ENCODE measurements at regions not wholly inside any gene's neighbourhood (a gene's known extent, or its start where the extent isn't known, plus 50 kb on each side); places are given as distances from the start of the nearest gene placed in this dataset.

DNA sequence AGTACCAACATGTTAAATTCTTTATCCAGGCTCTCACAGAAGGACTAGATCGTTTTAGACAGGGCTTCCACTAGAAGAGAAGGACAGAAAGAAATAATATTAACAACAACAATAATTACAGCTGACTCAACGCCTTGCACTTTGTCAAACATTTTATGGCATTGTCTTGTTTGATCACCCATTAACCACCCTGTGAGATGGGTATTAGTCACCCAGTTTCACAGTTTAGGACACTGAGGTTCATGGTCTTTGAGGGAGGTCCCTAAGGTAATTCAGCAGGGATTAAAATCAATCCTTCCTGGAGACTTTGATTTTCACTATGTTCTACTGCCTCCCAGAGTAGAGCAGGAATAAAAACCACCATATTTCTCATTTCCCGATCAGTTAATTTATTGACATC lies 51.4 kb upstream of the BNC2 start:
- TF ChIP-seq, protein P1, sequence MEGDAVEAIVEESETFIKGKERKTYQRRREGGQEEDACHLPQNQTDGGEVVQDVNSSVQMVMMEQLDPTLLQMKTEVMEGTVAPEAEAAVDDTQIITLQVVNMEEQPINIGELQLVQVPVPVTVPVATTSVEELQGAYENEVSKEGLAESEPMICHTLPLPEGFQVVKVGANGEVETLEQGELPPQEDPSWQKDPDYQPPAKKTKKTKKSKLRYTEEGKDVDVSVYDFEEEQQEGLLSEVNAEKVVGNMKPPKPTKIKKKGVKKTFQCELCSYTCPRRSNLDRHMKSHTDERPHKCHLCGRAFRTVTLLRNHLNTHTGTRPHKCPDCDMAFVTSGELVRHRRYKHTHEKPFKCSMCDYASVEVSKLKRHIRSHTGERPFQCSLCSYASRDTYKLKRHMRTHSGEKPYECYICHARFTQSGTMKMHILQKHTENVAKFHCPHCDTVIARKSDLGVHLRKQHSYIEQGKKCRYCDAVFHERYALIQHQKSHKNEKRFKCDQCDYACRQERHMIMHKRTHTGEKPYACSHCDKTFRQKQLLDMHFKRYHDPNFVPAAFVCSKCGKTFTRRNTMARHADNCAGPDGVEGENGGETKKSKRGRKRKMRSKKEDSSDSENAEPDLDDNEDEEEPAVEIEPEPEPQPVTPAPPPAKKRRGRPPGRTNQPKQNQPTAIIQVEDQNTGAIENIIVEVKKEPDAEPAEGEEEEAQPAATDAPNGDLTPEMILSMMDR (IDR thresholded peaks at IDR 0.05; ENCODE audit: low read depth, low read length, missing input control): no peak
- TF ChIP-seq HNF4G (IDR thresholded peaks at IDR 0.05) (no peak), GABPA (IDR thresholded peaks at IDR 0.05 in 1 of 2, conservative IDR thresholded peaks at IDR 0.05 in 1 of 2) (no peak)
- TF ChIP-seq, protein P2, sequence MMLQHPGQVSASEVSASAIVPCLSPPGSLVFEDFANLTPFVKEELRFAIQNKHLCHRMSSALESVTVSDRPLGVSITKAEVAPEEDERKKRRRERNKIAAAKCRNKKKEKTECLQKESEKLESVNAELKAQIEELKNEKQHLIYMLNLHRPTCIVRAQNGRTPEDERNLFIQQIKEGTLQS (IDR thresholded peaks at IDR 0.05): no peak
